ENCODE measurements at regions not wholly inside any gene's neighbourhood (a gene's known extent, or its start where the extent isn't known, plus 50 kb on each side); places are given as distances from the start of the nearest gene placed in this dataset.

- DNase-seq (ENCODE audit: low read depth, low spot score), result no peak
- BruUV-seq (replicated peaks), result no TSS peak
- in situ Hi-C loops (cut with HindIII; ENCODE audit: low pct_unique_long_range_greater_than_20kb, low sequenced_read_pairs) (no loop called here), intact Hi-C loops (cut with micrococcal nuclease; ENCODE audit: unreplicated experiment) (no loop called here)
- POLR2A ChIA-PET, result no interaction called here
- TF ChIP-seq SIN3A (IDR thresholded peaks at IDR 0.05; ENCODE audit: borderline replicate concordance, insufficient read depth, low read depth, low read length), result no peak
- no peak for TF ChIP-seq TCF7L2 (IDR thresholded peaks at IDR 0.05; ENCODE audit: low read depth, low read length)
- no peak for TF ChIP-seq POLR2AphosphoS5 (IDR thresholded peaks at IDR 0.05; ENCODE audit: low read depth, low read length)
- no peak for TF ChIP-seq CTCF (IDR thresholded peaks at IDR 0.05)
- no peak for ATAC-seq
- no peaks in the 10 kb centered on the region for H3K27me3 ChIP-seq (ENCODE audit: control insufficient read depth, insufficient read depth, low read length)
- no peaks in the 10 kb centered on the region for H3K4me1 ChIP-seq (ENCODE audit: control insufficient read depth, insufficient read depth, low read length)
- no peaks in the 10 kb centered on the region for H3K36me3 ChIP-seq (ENCODE audit: control insufficient read depth, insufficient read depth, low read length)
- no peak overlapping the region for H3K27ac ChIP-seq (ENCODE audit: low read length)
- H3K9me3 ChIP-seq (ENCODE audit: control insufficient read depth, insufficient read depth, low read depth, low read length), result no peaks in the 10 kb centered on the region
- H3K4me3 ChIP-seq (ENCODE audit: low read depth in 2 of 2, low read length in 2 of 2), result no peak overlapping the region
- CTCF ChIA-PET, result no interaction called here
These were observed 93.3 kb upstream of the PCSK5 start for GRCh38 chr9:75797085-75797580.

DNA sequence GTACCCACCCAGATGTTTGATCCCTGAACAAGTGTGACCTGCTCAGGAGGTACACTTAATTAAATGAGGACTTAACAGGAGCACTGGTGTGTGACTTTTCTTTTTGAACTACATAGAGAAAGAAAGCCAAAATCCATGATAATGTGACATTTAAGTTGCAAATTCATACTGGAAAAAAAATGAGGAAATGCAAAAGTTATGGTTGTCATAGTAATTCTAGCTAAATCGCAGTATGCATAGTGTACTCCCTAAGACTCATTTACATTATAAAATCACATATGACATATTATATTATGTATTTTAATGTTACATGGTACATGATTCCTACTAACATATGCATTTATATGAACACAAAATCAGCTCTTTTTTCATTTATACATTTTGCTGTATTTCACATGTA is 92.0 kb upstream of the PCSK5 start:
- no peak for TF ChIP-seq TCF7L2 (IDR thresholded peaks at IDR 0.05; ENCODE audit: low read depth, low read length)
- TF ChIP-seq CTCF (IDR thresholded peaks at IDR 0.05), result no peak
- TF ChIP-seq REST (IDR thresholded peaks at IDR 0.05; ENCODE audit: insufficient read depth in 1 of 2, low read depth in 2 of 2, low read length in 1 of 2), result no peak
- no peak for TF ChIP-seq POLR2AphosphoS5 (IDR thresholded peaks at IDR 0.05; ENCODE audit: low read depth, low read length)
- no peak for TF ChIP-seq SIN3A (IDR thresholded peaks at IDR 0.05; ENCODE audit: borderline replicate concordance, insufficient read depth, low read depth, low read length)
- Histone ChIP-seq H3K27ac (ENCODE audit: low read length) (no peak overlapping the region), H3K9me3 (ENCODE audit: control insufficient read depth, insufficient read depth, low read depth, low read length) (no peaks in the 10 kb centered on the region), H3K36me3 (ENCODE audit: control insufficient read depth, insufficient read depth, low read length) (no peaks in the 10 kb centered on the region), H3K4me1 (ENCODE audit: control insufficient read depth, insufficient read depth, low read length) (no peaks in the 10 kb centered on the region), H3K4me3 (ENCODE audit: low read depth in 2 of 2, low read length in 2 of 2) (no peak overlapping the region), H3K27me3 (ENCODE audit: control insufficient read depth, insufficient read depth, low read length) (no peaks in the 10 kb centered on the region)
- no TSS peak for BruUV-seq (replicated peaks)
- ChIA-PET POLR2A (no interaction called here), CTCF (no interaction called here)
- ATAC-seq (no peak), DNase-seq (ENCODE audit: low read depth, low spot score) (no peak)
- intact Hi-C loops (cut with micrococcal nuclease; ENCODE audit: unreplicated experiment) (no loop called here), in situ Hi-C loops (cut with HindIII; ENCODE audit: low pct_unique_long_range_greater_than_20kb, low sequenced_read_pairs) (no loop called here)
